Activated naive CD8-positive, alpha-beta T cell treated with anti-CD3 and anti-CD28 coated beads, Interleukin-2, amount 50 U/mL, for 16 hours (primary cell): ENCODE measurements at regions not wholly inside any gene's neighbourhood (a gene's known extent, or its start where the extent isn't known, plus 50 kb on each side); places are given as distances from the start of the nearest gene placed in this dataset.

ENCODE experiments used
- DNase-seq: peaks from one replicate; pipeline ENCODE4 v3.0.0-alpha.2; 2020; ENCODE audit warnings: low read depth, low spot score

GRCh38 chr2:60064687-60065389 lies 488.6 kb downstream of the BCL11A start:
- DNase-seq = no peak

- DNase-seq = no peak
Measured at GRCh38 chr2:60058781-60059180, 494.7 kb downstream of the BCL11A start.

GRCh38 chr2:60054571-60055340 lies 498.7 kb downstream of the BCL11A start:
- no peak for DNase-seq

- no peak for DNase-seq
Measured at GRCh38 chr2:60053791-60054190, 499.7 kb downstream of the BCL11A start.

- no peak for DNase-seq
Measured at GRCh38 chr2:60052601-60053000, 500.9 kb downstream of the BCL11A start.

GRCh38 chr2:60051991-60052390 lies 501.5 kb downstream of the BCL11A start:
- no peak for DNase-seq

- DNase-seq = no peak
Measured at GRCh38 chr2:60047944-60048525, 505.4 kb downstream of the BCL11A start.

GRCh38 chr2:60047347-60047746 lies 506.1 kb downstream of the BCL11A start:
- no peak for DNase-seq

- DNase-seq = no peak
Measured at GRCh38 chr2:60046529-60046928, 506.9 kb downstream of the BCL11A start.

GRCh38 chr2:60045456-60045855 lies 508.0 kb downstream of the BCL11A start:
- no peak for DNase-seq

- DNase-seq = no peak
Measured at GRCh38 chr2:60044484-60044883, 509.0 kb downstream of the BCL11A start.

- no peak for DNase-seq
Measured at GRCh38 chr2:60042023-60042422, 511.4 kb downstream of the BCL11A start.

- no peak for DNase-seq
Measured at GRCh38 chr2:60033325-60033724, 520.1 kb downstream of the BCL11A start.

GRCh38 chr2:60029566-60029883 lies 523.9 kb downstream of the BCL11A start:
- DNase-seq = no peak

GRCh38 chr2:60028849-60029565 lies 524.4 kb downstream of the BCL11A start:
- DNase-seq = no peak

- DNase-seq = no peak
Measured at GRCh38 chr2:60025496-60025895, 528.0 kb downstream of the BCL11A start.

- DNase-seq = no peak
Measured at GRCh38 chr2:60023256-60023985, 530.0 kb downstream of the BCL11A start.

- DNase-seq = no peak
Measured at GRCh38 chr2:60007671-60008070, 545.8 kb downstream of the BCL11A start.

- no peak for DNase-seq
Measured at GRCh38 chr2:60003076-60003475, 550.4 kb downstream of the BCL11A start.

GRCh38 chr2:60002183-60002867 lies 551.1 kb downstream of the BCL11A start:
- no peak for DNase-seq

- no peak for DNase-seq
Measured at GRCh38 chr2:60000686-60001085, 552.8 kb downstream of the BCL11A start.
